Fibroblast of lung (primary cell): ENCODE measurements at regions not wholly inside any gene's neighbourhood (a gene's known extent, or its start where the extent isn't known, plus 50 kb on each side); places are given as distances from the start of the nearest gene placed in this dataset.
A peak's percentile ranks its signal among the peaks of the same experiment; 100 is the strongest.

Experiments
- DNase-seq, 2 donors: peaks; one replicate each; pipeline versions ENCODE4 v3.0.0 to v3.0.0-alpha.2; 2010; ENCODE audit warnings: low read depth in 2 of 2
- H2AFZ ChIP-seq: 2 replicates; pipeline ENCODE4 v1.5.1; 2012; ENCODE audit warnings: low read length, control low read depth, inconsistent platforms
- H3K27ac ChIP-seq: 2 replicates; pipeline ENCODE4 v1.5.1; 2011; ENCODE audit warnings: low read length, control low read depth; ENCODE audit not compliant: insufficient read depth
- H3K27me3 ChIP-seq: 2 replicates; pipeline ENCODE4 v1.5.1; 2011; ENCODE audit warnings: mild to moderate bottlenecking, low read length; ENCODE audit not compliant: control insufficient read depth, insufficient read depth
- H3K36me3 ChIP-seq: 2 replicates; pipeline ENCODE4 v1.5.1; 2011; ENCODE audit warnings: low read length; ENCODE audit not compliant: control insufficient read depth, insufficient read depth
- H3K4me1 ChIP-seq: 2 replicates; pipeline ENCODE4 v1.5.1; 2011; ENCODE audit warnings: low read length; ENCODE audit not compliant: control insufficient read depth, insufficient read depth; ENCODE audit errors: extremely low read depth
- H3K4me2 ChIP-seq: 2 replicates; pipeline ENCODE4 v1.5.1; 2011; ENCODE audit warnings: low read length, control low read depth; ENCODE audit not compliant: insufficient read depth; ENCODE audit errors: extremely low read depth
- H3K4me3 ChIP-seq, 4 experiments: fragments of 200-600 bp in 1 of 4; sonication (generic) in 1 of 4; replicated peaks in 1 of 4; 2 replicates each; pipeline ENCODE4 v1.5.1; 2011 to 2016; ENCODE audit warnings: low read length in 4 of 4, low read depth in 3 of 4, mild to moderate bottlenecking in 3 of 4, control low read depth in 2 of 4, inconsistent platforms in 1 of 4, mixed read lengths in 1 of 4; ENCODE audit not compliant: insufficient read depth in 1 of 4; ENCODE audit errors: control extremely low read depth in 1 of 4
- H3K79me2 ChIP-seq: 2 replicates; pipeline ENCODE4 v1.5.1; 2012; ENCODE audit warnings: mild to moderate bottlenecking, low read length, inconsistent platforms; ENCODE audit not compliant: control insufficient read depth, insufficient read depth
- H3K9ac ChIP-seq: 2 replicates; pipeline ENCODE4 v1.5.1; 2011; ENCODE audit warnings: mild to moderate bottlenecking, low read length, control low read depth; ENCODE audit not compliant: insufficient read depth
- H3K9me3 ChIP-seq: 2 replicates; pipeline ENCODE4 v1.5.1; 2012; ENCODE audit warnings: low read depth, low read length; ENCODE audit not compliant: control insufficient read depth, insufficient read depth
- H4K20me1 ChIP-seq: 2 replicates; pipeline ENCODE4 v1.5.1; 2011; ENCODE audit warnings: low read length; ENCODE audit not compliant: control insufficient read depth, insufficient read depth; ENCODE audit errors: extremely low read depth
- CTCF ChIP-seq, 2 donors: IDR thresholded peaks in 1 of 2; conservative IDR thresholded peaks in 1 of 2; 1 replicate in 1 of 2; 2 replicates in 1 of 2; pipeline ENCODE4 v1.5.1; 2011 to 2012; ENCODE audit warnings: low read length in 2 of 2, control low read depth in 1 of 2, inconsistent platforms in 1 of 2, low read depth in 1 of 2, mild to moderate bottlenecking in 1 of 2
- EZH2 ChIP-seq: IDR thresholded peaks from 2 replicates; pipeline ENCODE4 v1.5.1; 2012; ENCODE audit warnings: low read length, control low read depth, mild to moderate bottlenecking; ENCODE audit errors: missing control alignments

- Histone ChIP-seq H3K4me3 (no peak overlapping the region), H4K20me1 (no peaks in the 10 kb centered on the region), H3K27ac (no peak overlapping the region), H3K79me2 (no peaks in the 10 kb centered on the region), H3K9me3 (no peaks in the 10 kb centered on the region), H3K36me3 (no peaks in the 10 kb centered on the region), H2AFZ (no peak overlapping the region), H3K4me2 (no peak overlapping the region), H3K4me1 (no peaks in the 10 kb centered on the region), H3K9ac (no peak overlapping the region), H3K27me3 (no peaks in the 10 kb centered on the region)
- DNase-seq: no peak
- TF ChIP-seq CTCF (conservative IDR thresholded peaks at IDR 0.05 in 1 of 2, IDR thresholded peaks at IDR 0.05 in 1 of 2; ENCODE audit: low read depth in 1 of 2, low read length in 2 of 2) (no peak), EZH2 (no peak)
Measured at GRCh38 chr7:41633690-41634089, 69.2 kb downstream of the INHBA start.

GRCh38 chr7:41630741-41631140 lies 72.1 kb downstream of the INHBA start:
- Histone ChIP-seq H3K4me2 (no peak overlapping the region), H4K20me1 (no peaks in the 10 kb centered on the region), H3K27ac (no peak overlapping the region), H3K9ac (no peak overlapping the region), H3K4me1 (no peaks in the 10 kb centered on the region), H2AFZ (no peak overlapping the region), H3K27me3 (no peaks in the 10 kb centered on the region), H3K9me3 (no peaks in the 10 kb centered on the region), H3K4me3 (no peak overlapping the region), H3K79me2 (no peaks in the 10 kb centered on the region), H3K36me3 (no peaks in the 10 kb centered on the region)
- no peak for DNase-seq
- TF ChIP-seq CTCF (conservative IDR thresholded peaks at IDR 0.05 in 1 of 2, IDR thresholded peaks at IDR 0.05 in 1 of 2; ENCODE audit: low read depth in 1 of 2, low read length in 2 of 2) (no peak), EZH2 (no peak)

- H3K4me1 ChIP-seq: no peaks in the 10 kb centered on the region
- H4K20me1 ChIP-seq: no peaks in the 10 kb centered on the region
Measured at GRCh38 chr7:41629711-41630111, 73.2 kb downstream of the INHBA start.

More at GRCh38 chr7:41629711-41630111, 73.2 kb downstream of the INHBA start:
- Histone ChIP-seq H3K79me2 (no peaks in the 10 kb centered on the region), H3K27me3 (no peaks in the 10 kb centered on the region), H3K27ac (no peak overlapping the region), H3K4me2 (no peak overlapping the region), H2AFZ (no peak overlapping the region), H3K9me3 (no peaks in the 10 kb centered on the region), H3K4me3 (no peak overlapping the region), H3K9ac (no peak overlapping the region), H3K36me3 (no peaks in the 10 kb centered on the region)
- DNase-seq: peak in 1 of 2 donors; percentile 50
- no peak for TF ChIP-seq EZH2
- no peak for TF ChIP-seq CTCF (conservative IDR thresholded peaks at IDR 0.05 in 1 of 2, IDR thresholded peaks at IDR 0.05 in 1 of 2; ENCODE audit: low read depth in 1 of 2, low read length in 2 of 2)
